ENCODE measurements at regions not wholly inside any gene's neighbourhood (a gene's known extent, or its start where the extent isn't known, plus 50 kb on each side); places are given as distances from the start of the nearest gene placed in this dataset.

GRCh38 chr6:109315341-109316110 lies 66.7 kb downstream of the CD164 start:
- DNase-seq, result no peak

GRCh38 chr6:109314313-109314712 lies 68.0 kb downstream of the CD164 start:
- DNase-seq, result no peak

- DNase-seq, result no peak
Observed at GRCh38 chr6:109313139-109313538, 69.1 kb downstream of the CD164 start.

- no peak for DNase-seq
Observed at GRCh38 chr6:109311471-109311870, 70.8 kb downstream of the CD164 start.

- no peak for DNase-seq
Observed at GRCh38 chr6:109309917-109310316, 72.3 kb downstream of the CD164 start.

GRCh38 chr6:109308018-109308492 lies 74.2 kb downstream of the CD164 start:
- DNase-seq, result no peak

GRCh38 chr6:109306733-109307132 lies 75.5 kb downstream of the CD164 start:
- DNase-seq, result no peak

- DNase-seq, result no peak
Observed at GRCh38 chr6:109305028-109305427, 77.2 kb downstream of the CD164 start.

- DNase-seq, result no peak
Observed at GRCh38 chr6:109304284-109305015, 77.8 kb downstream of the CD164 start.

GRCh38 chr6:109303640-109304283 lies 78.5 kb downstream of the CD164 start:
- DNase-seq, result no peak

GRCh38 chr6:109303164-109303563 lies 79.1 kb downstream of the CD164 start:
- DNase-seq, result no peak

GRCh38 chr6:109302176-109302575 lies 80.1 kb downstream of the CD164 start:
- no peak for DNase-seq

GRCh38 chr6:109301418-109301817 lies 80.8 kb downstream of the CD164 start:
- peak; percentile 30 for DNase-seq

GRCh38 chr6:109300874-109301273 lies 81.4 kb downstream of the CD164 start:
- no peak for DNase-seq

- DNase-seq, result no peak
Observed at GRCh38 chr6:109299776-109300564, 82.3 kb downstream of the CD164 start.

- DNase-seq, result no peak
Observed at GRCh38 chr6:109299265-109299607, 83.0 kb downstream of the CD164 start.

GRCh38 chr6:109298605-109299264 lies 83.5 kb downstream of the CD164 start:
- no peak for DNase-seq

- DNase-seq, result no peak
Observed at GRCh38 chr6:109297406-109298110, 84.7 kb downstream of the CD164 start.

- DNase-seq, result no peak
Observed at GRCh38 chr6:109296971-109297372, 85.3 kb downstream of the CD164 start.

GRCh38 chr6:109296452-109296851 lies 85.8 kb downstream of the CD164 start:
- DNase-seq, result peak; percentile 29

- no peak for DNase-seq
Observed at GRCh38 chr6:109295774-109296156, 86.5 kb downstream of the CD164 start.

All from NCI-H1105 treated with DMSO at 0.1 percent for 48 hours (cell line).